DMS79 treated with DMSO at 0.1 percent for 48 hours (cell line): ENCODE measurements at regions not wholly inside any gene's neighbourhood (a gene's known extent, or its start where the extent isn't known, plus 50 kb on each side); places are given as distances from the start of the nearest gene placed in this dataset.
"Not testable (repeated sequence)": the region's sequence is repeated elsewhere in the genome, so short reads cannot be mapped to it uniquely, and the experiment has no call there.

Experiments used
- DNase-seq: peaks from one replicate; lab custom pipeline; 2025; lab: John Stamatoyannopoulos, UW

DNA sequence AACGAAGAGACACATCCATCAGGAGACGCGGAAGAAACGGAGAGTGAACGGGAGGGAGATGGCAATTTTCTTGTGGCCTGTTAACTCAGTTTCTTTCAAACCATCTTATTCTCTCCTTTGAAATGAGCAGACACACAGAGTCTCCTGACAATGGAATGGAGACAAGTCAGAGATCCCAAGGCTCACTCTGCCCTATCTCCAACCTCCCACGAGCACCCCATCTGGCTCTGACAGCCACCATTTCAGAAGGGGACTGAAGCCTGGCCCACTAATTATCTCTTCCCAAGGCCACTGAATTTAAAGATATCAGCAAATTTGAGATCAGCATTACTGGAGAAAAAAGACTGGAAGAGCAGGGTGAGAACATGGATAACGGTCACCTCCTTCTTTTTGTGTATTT is 215.6 kb downstream of the DHX15 start:
- no peak for DNase-seq

- DNase-seq, result no peak
Measured at GRCh38 chr4:24364852-24365251, 219.5 kb downstream of the DHX15 start.

- no peak for DNase-seq
Measured at GRCh38 chr4:24364249-24364648, 220.1 kb downstream of the DHX15 start.

DNA sequence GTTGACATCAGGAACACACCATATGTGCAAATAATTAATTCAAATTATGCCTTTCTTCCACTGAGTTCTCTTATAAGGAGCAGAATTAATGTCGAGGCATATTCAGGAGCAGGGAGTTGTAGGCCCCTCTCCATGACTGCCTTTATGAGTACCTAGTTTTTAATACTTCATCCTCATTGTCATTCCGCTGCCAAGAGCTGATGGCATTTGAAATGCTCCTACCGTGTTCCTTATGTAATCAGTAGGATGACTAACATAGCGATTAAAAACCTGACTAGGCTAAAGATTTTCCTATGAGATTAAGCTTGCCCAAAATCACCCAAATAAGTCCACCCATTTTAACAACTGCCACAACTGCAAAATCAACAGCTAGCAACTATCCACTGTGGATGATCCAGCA is 220.6 kb downstream of the DHX15 start:
- DNase-seq, result no peak

DNA sequence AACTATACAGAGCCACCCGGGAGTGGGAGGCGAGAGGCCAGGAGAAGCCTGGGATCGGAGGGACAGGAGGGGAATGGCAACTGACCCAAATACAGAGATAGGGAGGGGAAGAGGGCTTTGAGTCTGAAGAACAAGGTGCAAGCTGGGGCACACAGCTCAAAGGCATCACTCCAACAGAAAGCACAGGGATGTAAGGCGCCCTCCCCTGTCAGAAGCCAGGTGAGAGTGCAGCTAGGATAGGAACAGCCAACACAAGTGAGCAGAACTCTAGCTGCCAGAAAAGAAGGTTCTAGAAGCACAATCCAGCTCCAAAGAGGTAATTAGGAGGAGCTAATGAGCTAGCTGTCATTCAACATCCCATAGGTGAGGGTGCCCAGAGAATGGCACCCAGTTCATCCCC is 232.2 kb downstream of the DHX15 start:
- no peak for DNase-seq

DNA sequence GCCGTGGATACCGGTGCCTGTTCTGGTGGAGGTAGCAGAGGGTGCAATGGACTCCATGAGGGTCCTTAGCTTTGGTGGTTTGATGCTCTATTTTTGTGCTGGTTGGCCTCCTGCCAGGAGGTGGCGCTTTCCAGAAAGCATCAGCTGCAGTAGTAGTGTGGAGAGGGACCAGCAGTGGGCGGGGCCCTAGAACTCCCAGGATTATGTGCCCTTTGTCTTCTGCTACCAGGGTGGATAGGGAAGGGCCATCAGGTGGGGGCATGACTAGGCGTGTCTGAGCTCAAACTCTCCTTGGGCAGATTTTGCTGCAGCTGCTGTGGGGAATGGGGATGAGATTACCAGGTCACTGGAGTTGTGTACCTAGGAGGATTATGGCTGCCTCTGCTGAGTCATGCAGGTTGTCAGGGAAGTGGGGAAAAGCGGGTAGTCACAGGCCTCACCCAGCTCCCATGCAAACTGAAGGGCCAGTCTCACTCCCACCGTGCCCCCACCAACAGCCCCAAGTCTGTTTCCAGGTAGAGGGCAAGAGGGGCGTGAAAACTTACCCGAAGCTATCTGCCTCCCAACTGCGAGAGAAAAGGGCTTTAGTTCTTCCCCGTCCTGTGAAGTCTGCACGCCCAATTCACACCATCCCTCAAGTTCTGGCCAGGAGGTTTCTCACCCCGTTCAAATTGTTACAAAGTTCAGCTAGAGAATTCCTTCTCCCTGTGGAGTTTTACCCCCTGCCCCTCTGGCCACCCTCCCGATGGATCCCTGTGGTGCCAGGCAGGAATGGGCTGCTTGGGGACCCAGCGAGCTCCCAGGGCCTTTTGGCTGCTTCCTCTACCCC is 235.0 kb downstream of the DHX15 start:
- not testable (repeated sequence) for DNase-seq

DNA sequence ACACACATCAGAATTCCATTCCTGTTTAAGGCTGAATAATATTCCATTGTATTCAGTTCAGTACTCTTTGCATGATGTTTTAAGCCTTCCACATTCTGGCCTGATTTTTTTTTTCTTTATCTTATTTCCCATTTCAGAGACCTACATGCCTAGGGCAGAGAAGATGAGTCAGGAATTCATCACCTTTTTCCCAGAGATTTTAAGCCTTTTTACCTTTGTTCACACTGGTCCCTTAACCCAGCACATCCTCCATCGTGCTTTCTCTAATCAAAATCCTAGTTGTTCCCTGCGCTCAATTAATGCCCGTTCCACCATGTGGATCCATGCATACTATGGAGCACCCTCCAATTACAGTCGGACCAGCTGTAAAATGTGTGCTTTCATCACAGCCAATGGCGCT is 245.1 kb downstream of the DHX15 start:
- DNase-seq, result no peak

DNA sequence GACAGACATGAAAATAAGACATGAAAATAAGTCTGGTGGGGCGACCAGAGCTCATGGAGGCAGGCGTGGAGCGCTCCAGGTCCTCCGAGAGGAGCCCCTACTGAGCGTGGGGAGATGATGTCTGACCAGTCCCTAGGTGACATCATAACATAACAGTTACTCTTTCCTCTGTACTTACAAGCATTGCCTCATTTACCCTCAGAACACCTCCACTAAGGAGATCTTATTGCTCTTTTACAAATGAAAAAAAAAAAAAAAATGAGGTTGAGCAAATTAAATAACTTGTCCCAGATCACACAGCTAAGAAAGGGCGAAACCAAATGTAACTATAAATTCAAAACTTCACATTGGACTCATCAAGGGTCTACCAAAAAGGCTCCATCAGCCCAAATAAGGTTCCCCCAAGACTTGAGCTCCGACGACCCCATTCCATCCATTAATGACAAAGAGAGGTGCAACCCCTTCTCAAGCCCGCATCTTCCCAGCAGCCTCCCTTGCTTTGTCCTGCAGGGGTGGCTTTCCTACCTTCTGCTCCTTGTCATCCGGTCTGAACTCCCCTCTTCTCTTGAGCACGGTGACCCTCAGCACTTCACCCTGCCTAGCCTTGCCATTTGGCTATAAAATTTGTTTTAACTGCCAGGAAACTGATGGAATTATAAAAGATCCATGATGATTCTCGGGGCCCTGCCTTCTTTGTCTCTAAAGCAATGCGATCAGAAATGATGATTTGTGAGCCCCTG is 246.7 kb downstream of the DHX15 start:
- no peak for DNase-seq

DNA sequence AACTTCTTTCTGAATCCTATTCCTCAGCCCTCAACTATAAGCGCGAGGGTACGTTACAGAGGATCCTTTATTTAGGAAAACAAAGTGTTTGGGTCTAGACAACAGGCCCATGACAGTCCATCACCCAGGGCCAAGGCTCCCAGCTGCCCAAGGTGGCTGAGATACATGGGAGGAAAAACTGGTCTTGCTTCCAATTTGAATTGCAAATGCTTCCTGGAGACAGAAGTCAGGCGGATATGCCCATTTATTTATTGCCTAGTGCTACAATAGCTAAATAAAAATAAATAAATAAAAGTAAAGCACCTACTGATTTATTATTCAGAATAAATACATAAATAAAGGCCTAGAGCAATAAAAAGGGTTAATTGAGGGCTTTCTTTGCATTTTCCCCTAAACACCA is 248.7 kb downstream of the DHX15 start:
- no peak for DNase-seq

GRCh38 chr4:24334906-24335305 is 249.4 kb downstream of the DHX15 start:
- DNase-seq, result no peak

GRCh38 chr4:24330573-24330972 is 253.8 kb downstream of the DHX15 start:
- DNase-seq, result no peak

DNA sequence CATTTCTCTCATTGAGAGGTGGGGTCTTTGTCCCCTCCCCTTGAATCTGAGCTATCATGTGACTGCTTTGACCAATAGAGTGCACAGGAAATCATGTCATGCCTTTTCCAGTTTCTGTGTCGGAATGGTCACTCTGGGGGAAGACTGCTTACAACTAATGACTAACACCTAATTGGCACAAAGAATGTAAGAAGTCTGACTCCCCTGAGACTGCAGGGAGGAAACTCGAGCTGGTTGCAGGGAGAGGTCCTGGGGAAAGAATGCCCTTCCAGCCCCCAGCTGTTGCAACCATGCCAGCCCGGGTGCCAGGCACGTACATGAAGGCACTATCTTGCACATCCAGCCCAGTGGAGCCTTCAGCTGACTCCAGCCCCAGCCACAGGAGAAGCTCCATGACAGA is 254.2 kb downstream of the DHX15 start:
- DNase-seq, result no peak

- no peak for DNase-seq
Measured at GRCh38 chr4:24328711-24329110, 255.6 kb downstream of the DHX15 start.

- DNase-seq, result no peak
Measured at GRCh38 chr4:24328310-24328709, 256.0 kb downstream of the DHX15 start.

- no peak for DNase-seq
Measured at GRCh38 chr4:24322995-24323394, 261.4 kb downstream of the DHX15 start.

DNA sequence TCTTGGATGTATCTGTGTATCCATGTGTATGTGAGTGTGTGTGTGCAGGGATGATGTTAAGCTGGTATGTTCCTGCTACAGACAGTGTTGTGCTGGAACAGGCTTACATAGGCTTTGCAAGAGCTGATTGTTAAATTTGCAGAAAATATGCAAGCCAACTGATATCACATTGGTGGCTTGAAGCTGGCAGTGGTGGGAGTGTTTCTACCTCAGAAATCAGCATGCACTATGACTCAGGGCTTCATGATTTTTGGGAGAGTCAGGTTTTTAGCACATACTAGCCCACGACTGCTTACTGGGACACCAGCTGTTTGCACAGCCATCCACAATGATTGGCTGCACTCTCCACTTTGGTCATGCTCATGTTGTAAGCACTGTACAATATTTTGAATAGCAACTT is 261.8 kb downstream of the DHX15 start:
- DNase-seq, result no peak

DNA sequence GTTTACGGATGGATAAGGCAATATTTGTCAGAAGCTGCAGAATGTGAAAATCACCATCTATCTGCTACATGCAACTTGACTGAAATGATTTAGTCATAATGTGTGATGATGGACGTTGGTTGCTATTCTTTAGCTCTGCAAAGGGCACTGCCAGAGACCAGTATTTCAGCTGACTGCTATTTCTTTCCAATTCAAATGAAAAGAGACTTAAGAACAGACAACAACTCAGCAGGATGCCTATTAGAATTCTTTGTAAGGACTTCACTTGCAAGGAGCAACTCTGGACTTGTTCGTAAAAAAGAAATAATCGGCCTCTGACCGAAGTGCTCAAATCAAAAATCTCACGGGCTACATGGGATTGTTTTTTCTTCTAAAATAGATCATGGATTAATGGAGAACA is 262.7 kb downstream of the DHX15 start:
- no peak for DNase-seq

- DNase-seq, result no peak
Measured at GRCh38 chr4:24321131-24321530, 263.2 kb downstream of the DHX15 start.

DNA sequence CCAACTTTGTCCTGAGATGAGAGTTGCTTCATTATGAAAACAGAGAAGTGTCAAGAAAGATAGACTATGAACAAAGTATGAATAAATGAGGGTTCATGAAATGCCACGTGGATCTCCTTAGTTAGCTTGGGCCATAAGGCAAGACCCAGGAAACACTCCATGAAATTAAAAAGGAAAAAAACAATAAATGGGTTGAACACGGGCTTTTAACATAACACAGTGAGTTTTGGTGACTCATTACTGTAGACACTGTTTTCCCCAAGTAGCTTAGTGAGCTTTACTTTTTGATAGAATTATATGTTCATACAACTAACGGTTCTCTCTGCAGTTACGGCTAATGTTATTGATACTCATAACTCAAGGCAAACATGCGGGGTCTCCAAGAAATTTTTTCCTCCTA is 265.0 kb downstream of the DHX15 start:
- DNase-seq, result no peak

- DNase-seq, result no peak
Measured at GRCh38 chr4:24315056-24315455, 269.3 kb downstream of the DHX15 start.

DNA sequence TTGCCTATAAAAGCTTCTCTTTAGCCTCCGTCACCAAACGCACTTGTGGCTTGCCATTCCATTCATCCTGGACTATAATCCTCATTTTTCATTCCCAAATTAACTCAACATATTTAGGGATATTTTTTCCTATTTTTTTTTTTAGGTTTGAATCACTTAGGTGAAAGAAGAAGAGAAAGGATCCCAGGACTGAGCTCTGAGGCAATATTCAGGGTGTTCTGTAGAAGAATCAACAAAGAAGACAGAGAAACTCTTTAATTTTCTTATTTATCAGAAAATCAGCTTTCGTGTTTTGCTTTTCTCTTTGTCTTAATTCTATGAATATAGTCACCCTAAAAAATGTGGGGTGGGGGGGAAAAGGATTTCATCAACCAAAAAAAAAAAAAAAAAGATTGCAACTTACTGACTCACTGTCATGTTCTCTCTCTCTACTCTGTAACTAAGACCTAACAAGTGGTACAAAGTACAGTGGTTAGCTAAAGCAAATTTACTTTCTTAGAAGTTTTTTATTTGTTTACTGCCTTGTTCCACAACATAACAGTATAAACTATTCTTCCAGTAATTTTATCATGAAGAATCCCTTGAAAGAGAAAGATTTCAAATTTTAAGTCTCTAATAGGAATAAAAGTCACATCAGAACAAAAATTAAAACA is 272.0 kb downstream of the DHX15 start:
- no peak for DNase-seq

DNA sequence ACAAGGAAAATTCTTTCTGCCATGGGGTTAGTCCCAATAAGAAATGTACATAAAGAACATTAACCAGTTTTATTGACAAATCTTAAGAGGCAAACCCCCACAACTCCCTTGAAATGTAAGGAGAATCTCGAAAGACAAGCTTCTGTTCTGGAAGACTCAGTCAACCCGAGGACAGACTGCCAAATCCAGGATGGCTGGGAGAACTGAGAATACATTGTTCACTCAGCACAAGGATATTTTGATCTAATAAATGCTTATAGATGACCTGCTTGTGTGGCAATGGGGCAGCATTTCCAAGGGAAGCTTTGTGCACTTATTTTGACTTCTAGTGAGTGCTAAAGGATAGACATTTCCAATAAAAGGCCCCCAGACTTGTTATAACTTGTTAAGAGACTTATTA is 280.4 kb downstream of the DHX15 start:
- DNase-seq, result no peak

DNA sequence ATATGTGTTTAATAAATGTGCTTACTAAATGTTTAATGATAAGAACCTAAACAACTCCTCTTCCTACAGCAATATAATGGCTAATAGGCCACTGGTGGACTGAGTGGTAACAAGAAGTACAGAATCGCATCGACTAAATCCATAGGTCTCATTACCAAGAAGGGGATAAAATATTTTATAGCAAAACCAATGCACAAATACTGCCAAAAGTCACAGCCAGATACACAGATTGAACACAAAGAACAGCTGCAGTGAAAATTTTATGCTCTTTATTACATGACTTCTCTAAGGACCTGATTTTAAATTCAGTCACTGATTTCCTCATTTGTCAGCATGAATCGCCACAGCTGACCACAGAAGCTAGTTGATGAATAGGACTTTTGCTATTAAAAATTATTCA is 285.4 kb downstream of the DHX15 start:
- DNase-seq, result no peak
